Raji (cell line): ENCODE measurements at regions not wholly inside any gene's neighbourhood (a gene's known extent, or its start where the extent isn't known, plus 50 kb on each side); places are given as distances from the start of the nearest gene placed in this dataset.
A peak's percentile ranks its signal among the peaks of the same experiment; 100 is the strongest.

Experiments used
- POLR2A ChIP-seq: IDR thresholded peaks from 2 replicates; pipeline ENCODE4 v1.6.1; 2011; ENCODE audit warnings: low read depth, low read length, control low read depth; ENCODE audit not compliant: insufficient read depth

DNA sequence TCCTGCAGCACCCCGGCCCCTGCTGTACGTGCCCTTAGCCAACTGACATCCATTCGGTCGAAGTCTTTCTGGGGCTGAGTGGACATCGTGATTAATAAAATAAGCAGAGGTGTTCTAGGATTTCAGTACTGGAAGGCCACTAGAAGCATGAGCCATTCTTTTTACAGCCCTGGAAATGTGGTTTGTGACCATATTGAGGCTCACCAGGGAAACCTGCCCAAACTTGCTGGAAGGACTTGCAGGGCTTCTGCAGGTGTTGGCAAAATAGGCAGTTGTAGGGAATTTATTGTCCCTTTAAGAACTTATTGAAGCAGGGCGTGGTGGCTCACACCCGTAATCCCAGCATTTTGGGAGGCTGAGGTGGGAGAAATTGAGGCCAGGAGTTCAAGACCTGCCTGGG lies 80.8 kb downstream of the DOP1B start:
- no peak for TF ChIP-seq POLR2A

DNA sequence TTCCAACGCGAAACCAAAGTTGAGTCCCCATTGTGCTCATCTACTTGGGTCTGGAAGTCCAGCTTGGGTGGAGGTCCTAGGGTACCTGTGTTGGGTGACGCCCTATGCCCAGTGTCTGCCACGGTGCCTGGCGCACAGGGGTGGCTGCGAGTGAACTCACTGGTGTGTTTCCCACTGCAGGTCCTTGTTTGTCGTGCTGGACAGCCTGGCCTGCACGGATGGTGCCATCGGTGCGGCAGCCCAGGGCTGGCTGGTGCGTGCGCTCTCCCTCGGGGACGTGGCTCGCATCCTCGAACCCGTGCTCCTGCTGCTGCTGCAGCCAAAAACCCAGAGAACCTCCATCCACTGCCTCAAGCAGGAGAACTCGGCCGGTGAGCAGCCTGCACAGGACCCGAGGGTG lies 80.4 kb upstream of the MORC3 start:
- TF ChIP-seq POLR2A = no peak

DNA sequence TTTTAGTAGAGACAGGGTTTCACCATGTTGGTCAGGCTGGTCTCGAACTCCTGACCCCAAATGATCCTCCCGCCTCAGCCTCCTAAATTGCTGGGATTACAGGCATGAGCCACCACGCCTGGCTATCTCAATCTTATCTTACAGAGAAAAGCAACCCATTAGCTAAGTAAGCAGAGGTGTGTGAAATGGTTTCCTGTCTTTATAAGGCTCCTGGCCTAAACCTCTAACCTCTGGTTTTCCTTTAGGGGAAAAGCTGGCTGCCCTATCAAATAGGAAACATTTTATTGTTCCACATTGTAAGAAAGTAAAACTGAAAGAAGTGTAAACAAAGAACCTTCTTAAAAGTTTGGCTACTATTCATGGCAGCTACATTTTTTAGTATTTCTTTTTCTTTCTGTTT lies 78.3 kb upstream of the MORC3 start:
- no peak for TF ChIP-seq POLR2A

DNA sequence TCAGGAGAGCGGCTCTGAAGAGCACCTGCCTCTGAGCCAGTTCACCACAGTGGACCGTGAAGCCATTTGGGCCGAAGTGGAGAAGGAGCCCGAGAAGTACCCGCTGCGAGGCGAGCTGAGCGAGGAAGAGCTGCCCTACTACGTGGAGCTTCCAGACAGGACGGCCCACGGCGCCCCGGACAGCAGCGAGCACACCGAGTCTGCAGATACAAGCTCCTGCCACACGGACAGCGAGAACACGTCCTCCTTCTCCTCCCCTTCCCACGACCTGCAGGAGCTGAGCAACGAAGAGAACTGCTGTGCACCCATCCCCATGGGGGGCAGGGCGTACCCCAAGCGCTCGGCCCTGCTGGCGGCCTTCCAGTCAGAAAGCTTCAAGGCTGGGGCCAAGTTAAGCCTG lies 74.9 kb upstream of the MORC3 start:
- no peak for TF ChIP-seq POLR2A

DNA sequence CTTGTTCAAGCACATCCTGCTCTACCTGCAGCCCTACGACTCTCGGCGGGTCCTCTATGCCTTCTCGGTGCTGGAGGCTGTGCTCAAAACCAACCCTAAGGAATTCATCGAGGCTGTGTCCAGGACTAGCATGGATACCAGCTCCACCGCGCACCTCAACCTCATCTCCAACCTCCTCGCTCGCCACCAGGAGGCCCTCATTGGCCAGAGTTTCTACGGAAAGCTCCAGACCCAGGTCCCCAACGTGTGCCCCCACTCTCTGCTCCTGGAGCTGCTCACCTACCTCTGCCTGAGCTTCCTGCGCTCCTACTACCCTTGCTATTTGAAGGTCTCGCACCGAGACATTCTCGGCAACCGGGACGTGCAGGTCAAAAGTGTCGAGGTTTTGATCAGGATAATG lies 74.3 kb upstream of the MORC3 start:
- TF ChIP-seq POLR2A = no peak

DNA sequence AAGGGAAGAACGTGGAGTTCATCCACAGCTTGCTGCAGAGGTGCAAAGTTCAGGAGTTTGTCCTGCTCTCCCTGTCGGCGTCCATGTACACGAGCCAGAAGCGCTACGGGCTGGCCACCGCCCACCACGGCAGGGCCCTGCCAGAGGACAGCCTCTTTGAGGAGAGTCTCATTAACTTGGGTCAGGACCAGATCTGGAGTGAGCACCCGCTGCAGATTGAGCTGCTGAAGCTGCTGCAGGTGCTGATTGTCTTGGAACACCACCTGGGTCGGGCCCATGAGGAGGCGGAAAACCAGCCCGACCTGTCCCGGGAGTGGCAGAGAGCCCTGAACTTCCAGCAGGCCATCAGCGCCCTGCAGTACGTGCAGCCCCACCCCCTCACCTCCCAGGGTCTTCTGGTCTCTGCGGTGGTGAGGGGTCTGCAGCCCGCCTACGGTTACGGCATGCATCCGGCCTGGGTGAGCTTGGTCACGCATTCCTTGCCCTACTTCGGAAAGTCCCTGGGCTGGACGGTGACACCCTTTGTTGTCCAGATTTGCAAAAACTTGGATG lies 73.8 kb upstream of the MORC3 start:
- TF ChIP-seq POLR2A = no peak

DNA sequence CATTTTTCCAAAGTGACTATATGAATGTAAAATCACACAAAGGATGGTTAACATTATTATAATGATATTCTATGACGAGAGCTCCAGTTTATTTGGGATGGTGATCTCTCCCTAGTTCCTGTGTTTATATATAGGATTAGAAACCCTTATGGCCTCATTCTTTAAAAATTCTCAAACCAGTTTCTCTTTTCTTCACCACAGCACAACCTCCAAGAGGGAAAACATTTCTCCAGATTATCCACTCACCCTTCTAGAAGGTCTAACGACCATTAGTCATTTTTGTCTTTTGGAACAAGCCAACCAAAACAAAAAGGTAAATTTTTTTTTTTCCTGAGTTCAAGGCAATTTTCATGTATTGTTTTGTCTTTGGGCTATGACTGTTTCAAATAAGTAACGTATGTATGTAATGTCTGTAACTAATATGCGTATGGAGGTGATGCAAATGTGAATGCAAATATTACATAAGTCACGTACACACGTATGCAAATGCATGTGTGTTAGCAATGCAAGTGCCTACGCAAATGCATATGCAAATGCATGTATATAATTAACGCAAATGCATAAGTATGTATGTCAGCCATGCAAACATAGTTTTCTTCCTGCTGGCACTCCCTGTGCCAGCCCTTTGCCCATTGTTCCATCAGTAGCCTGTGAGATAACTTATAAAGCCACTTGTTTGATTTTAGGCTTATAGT lies 72.5 kb upstream of the MORC3 start:
- TF ChIP-seq POLR2A = no peak

DNA sequence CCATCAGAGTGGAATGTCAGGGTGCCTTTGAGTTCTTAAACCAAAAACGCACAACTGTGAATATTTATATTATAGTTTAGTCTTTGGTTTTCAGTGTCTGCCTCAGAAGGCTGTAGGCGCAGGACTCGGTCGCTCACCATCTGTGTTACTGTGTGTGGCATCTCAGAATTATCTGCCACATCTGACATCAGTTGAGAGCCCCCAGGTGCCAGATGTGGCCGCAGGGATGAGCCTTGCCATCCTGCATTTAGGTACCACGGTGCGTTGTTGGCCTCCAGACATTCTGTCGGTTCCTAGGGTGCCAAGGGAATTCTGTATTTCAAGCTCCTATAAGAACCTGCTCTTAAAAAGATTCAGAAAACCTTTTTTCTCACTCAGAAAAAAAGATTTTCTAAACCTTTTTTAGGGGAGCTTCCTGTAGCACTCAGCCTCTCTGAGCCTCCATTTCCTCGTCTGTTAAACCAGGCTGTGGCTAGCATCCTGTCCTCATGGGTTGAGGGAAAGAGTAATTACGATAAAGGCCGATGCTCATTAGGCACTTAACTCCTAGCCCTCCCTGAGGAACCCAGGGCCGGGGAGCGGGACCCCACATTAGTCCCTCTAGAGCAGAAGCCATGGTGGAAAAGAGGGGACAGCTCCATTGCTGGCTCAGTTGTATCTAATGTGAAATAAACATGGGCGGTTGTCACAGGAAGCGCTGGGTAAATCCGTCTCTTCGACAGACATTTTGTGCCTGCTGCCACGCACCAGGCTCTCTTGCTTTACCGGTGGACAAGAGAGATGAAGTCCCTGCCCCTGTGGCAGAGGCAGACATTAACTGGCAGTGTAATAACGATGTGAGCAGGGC lies 70.2 kb upstream of the MORC3 start:
- no peak for TF ChIP-seq POLR2A

DNA sequence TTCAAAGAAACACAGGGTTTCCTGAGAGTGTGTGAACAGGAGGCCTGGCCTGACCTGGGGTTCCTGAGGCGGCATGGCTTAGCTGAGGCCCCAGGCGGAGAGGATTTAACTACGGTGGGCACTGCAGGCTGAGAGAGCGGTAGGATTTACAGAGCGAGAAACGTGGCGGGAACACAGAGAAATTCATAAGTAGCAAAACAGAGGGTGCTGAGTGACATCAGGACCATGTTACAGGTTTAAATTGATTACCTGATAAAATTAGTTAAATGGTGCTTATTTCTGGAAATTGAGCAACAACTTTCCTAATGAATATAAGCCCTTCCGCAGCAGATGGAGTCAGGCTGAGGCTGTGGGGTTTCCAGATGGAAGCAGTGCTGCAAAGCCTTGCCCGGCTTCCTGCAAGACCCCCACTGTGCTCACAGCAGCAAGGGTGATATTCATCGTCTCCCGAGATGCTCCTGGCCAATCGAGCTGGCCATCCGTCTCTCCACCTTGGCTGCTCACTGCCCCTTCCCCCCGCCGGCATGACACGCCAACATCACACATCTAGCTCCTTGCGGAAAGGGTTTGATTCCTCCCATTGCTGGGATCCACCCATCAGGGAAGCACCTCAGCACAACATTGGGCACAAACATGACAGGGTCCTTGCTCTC lies 69.4 kb upstream of the MORC3 start:
- no peak for TF ChIP-seq POLR2A

DNA sequence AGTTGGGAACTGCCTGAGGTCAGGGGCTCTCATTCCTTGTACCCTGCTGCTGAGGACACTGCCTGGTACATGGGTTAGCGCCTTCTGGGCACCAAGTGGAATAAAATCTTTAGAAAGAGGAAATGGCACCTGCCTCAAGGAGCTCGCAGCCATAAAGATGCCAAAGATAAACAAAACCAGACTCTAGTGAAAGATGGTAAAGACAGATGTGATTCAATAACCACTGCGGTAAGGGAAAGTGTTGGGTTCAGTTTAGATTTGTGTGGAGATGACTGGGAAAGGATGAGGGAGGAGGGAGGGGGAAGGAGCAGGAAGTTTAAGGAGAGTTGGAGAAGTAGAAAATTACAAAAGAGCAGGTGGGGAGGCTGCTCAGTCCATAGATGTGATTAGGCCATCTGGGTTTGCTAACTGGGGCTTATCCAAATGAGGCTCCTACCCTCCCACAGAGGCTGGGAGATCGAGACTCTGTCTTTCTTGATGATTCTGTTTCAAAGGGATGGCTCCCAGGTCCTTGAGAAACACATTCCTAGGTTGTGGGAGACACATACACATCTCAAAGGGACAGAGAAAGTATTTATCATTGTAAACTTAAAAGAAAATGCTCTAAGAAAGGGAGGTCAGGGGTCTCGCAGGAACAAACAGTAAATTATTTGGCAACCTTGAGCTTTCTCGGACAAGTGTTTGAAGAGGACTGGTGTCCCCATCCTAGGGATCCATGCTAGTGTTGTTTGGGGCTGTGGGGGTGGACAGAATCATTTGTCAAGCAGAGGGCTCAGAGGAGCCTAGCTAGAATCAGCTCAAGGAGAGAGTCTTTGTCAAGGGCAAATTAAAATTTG lies 65.7 kb upstream of the MORC3 start:
- 0 out of 2 replicates have a peak, but pooled peaks have one; percentile 16 for TF ChIP-seq POLR2A

DNA sequence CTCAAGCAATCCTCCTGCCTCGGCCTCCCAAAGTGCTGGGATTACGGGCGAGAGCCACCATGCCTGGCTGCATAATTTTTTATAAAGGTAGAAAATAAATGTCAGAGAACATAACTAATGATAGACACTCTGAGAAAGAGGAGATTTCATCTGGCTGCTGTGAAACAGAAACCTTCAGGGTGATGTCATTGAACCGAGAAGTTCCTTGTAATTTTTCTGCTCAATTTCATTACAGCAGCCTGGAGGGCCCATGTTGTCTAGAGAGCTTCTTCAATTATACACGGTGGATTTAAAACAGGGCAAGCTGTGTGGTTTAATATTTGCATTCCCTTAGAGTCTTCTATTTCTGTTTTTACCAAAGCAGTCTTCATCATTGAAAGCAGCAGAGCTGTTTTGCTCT lies 64.3 kb upstream of the MORC3 start:
- no peak for TF ChIP-seq POLR2A

DNA sequence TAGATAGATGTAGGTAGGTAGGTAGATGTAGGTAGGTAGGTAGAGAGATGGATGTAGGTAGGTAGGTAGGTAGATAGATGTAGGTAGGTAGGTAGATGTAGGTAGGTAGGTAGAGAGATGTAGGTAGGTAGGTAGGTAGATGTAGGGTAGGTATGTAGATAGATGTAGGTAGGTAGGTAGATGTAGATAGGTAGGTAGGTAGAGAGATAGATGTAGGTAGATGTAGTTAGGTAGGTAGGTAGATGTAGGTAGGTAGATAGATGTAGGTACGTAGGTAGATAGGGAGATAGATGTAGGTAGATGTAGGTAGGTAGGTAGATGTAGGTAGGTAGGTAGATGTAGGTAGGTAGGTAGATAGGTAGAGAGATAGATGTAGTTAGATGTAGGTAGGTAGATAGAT lies 62.3 kb upstream of the MORC3 start:
- TF ChIP-seq POLR2A = no peak

DNA sequence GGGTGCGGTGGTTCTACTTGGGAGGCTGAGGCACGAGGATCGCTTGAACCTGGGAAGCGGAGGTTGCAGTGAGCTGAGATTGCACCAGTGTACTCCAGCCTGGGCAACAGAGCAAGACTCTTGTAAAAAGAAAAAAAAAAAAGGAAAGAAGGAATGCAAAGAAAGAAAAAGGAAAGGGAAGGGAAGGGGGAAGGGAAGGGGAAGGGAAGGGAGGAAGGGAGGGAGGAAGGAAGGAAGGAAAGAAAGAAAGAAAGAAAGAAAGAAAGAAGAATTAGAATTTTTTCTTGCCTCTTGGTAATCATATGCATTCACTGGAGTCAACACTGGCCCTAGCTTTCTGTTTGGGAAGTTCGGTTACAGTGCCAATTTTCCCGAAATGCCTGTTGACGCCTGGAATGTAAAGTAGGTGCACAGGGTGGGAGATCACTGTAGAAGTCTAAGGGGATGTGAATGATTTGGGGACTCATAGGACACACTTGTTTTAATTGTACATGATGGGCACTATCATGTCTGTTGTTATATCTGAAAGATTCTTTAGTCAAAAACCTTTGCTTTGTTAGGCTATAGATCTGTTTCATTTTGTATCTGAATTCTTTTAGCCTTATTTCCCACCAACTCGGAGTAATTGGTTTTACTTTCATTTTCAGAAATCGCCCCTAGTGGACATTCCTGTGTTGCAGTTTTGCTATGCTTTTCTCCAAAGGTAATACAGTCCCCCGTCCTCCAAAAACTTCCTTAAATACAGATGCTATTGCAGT lies 59.8 kb upstream of the MORC3 start:
- TF ChIP-seq POLR2A = no peak

DNA sequence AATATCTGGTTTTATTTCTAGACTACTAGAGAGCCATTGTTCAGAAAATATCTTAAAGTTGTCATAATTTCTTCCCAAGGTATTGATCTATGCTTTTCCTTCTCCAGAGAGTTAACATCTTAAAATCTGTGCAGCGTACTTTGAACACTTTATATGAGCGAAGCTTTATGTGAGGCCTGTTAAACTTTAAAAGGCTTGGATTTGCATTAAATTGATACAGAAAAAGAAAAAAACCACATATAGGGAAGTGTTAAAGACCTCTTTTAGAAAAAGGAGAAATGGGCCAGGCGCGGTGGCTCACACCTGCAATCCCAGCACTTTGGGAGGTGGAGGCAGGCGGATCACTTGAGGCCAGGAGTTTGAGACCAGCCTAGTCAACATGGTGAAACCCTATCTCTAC lies 59.2 kb upstream of the MORC3 start:
- no peak for TF ChIP-seq POLR2A
